ENCODE measurements at regions not wholly inside any gene's neighbourhood (a gene's known extent, or its start where the extent isn't known, plus 50 kb on each side); places are given as distances from the start of the nearest gene placed in this dataset.
"Not testable (repeated sequence)": the region's sequence is repeated elsewhere in the genome, so short reads cannot be mapped to it uniquely, and the experiment has no call there.

DNA sequence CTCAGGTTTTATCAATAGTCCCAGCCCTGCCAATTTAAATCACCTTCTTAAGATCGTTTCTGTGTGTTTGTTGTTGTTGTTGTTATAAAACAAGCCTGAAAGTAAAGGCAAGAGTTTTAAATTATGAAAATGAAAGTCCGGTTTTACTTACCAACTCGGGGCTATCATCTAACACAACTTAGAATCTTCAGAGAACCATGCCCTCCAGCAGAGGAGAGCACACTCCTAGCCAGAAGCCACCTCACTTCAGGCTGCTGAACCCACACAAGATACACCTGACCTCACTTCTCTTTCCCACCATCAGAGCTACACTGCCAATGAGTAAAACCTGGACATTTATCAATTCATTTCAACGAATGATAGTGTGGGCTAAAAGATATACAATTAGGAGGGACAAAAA is 335.2 kb downstream of the IRS1 start:
- FAIRE-seq: no peak
- TF ChIP-seq TAF1 (IDR thresholded peaks at IDR 0.05; ENCODE audit: borderline replicate concordance, low read depth, low read length) (no peak), POLR2AphosphoS5 (IDR thresholded peaks at IDR 0.05; ENCODE audit: low read depth, low read length) (no peak), POLR2A (IDR thresholded peaks at IDR 0.05; ENCODE audit: low read depth, low read length) (no peak)
- no peak for DNase-seq (ENCODE audit: insufficient read length)

DNA sequence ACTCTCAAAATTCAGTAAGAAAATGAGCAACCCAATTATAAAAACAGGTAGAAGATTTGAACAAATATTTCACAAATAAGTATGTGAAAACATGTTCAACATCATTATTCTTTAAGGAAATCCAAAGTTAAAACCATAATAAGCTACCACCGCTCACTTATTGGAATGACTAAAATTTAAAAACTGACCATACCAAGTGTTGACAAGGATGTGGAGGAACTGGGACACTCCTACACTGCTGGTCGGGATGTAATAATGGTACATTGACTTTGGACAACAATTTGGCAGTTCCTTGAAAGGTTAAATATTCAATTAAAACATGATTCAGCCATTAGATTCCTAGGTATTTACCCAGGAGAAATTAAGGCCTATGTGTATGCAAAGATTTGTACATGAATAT is 336.5 kb downstream of the IRS1 start:
- no peak for FAIRE-seq
- DNase-seq (ENCODE audit: insufficient read length): no peak
- TF ChIP-seq POLR2A (IDR thresholded peaks at IDR 0.05; ENCODE audit: low read depth, low read length) (no peak), TAF1 (IDR thresholded peaks at IDR 0.05; ENCODE audit: borderline replicate concordance, low read depth, low read length) (no peak), POLR2AphosphoS5 (IDR thresholded peaks at IDR 0.05; ENCODE audit: low read depth, low read length) (no peak)

DNA sequence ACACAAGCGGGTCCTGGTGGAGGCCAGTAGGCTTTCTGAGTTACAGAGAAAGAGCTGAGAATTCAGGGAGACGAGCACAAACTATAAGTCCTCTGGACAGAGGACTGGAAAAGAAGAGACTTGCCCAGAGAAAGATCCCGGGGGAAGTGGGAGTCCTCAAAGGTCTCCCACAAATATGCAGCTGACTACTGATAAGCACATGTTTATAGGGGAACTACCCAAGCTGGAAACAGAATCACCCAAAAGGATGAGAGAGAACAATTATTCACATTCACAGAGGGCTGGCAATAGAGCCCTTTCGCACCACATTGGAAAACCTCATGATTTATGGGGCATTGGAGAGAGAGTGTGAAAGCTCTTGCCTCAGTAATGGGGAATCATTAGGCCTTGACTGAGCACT is 337.6 kb downstream of the IRS1 start:
- FAIRE-seq: no peak

DNA sequence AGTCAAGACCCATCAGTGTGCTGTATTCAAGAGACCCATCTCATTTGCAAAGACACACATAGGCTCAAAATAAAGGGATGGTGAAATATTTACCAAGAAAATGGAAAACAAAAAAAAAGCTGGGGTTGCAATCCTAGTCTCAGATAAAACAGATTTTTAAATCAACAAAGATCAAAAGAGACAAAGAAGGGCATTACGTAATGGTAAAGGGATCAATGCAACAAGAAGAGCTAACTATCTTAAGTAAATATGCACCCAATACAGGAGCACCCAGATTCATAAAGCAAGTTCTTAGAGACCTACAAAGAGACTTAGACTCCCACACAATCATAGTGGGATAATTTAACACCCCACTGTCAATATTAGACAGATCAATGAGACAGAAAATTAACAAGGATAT is 343.5 kb downstream of the IRS1 start:
- not testable (repeated sequence) for DNase-seq (ENCODE audit: insufficient read length); FAIRE-seq

More for the DNA sequence above, 337.6 kb downstream of the IRS1 start:
- DNase-seq (ENCODE audit: insufficient read length): no peak
- TF ChIP-seq TAF1 (IDR thresholded peaks at IDR 0.05; ENCODE audit: borderline replicate concordance, low read depth, low read length) (no peak), POLR2A (IDR thresholded peaks at IDR 0.05; ENCODE audit: low read depth, low read length) (no peak), POLR2AphosphoS5 (IDR thresholded peaks at IDR 0.05; ENCODE audit: low read depth, low read length) (no peak)

DNA sequence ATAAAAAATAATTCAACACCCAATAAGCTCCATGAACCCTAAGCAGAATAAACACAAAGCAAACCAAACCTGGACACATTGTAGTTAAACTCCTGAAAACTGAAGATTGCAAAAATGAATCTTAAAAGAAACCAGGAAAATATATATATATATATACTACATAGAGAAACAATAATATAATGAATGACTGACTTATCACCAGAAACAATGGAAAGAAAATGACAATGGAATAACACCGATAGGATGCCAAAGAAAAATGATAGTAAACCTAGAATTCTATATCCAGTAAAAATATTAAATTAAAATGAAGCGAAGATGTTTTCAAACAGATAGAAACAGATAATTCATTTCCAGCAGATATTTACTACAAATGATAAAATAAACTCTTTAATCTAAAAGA is 346.9 kb downstream of the IRS1 start:
- FAIRE-seq (no peak), DNase-seq (ENCODE audit: insufficient read length) (no peak)
- TF ChIP-seq POLR2AphosphoS5 (IDR thresholded peaks at IDR 0.05; ENCODE audit: low read depth, low read length) (no peak), TAF1 (IDR thresholded peaks at IDR 0.05; ENCODE audit: borderline replicate concordance, low read depth, low read length) (no peak), POLR2A (IDR thresholded peaks at IDR 0.05; ENCODE audit: low read depth, low read length) (no peak)

DNA sequence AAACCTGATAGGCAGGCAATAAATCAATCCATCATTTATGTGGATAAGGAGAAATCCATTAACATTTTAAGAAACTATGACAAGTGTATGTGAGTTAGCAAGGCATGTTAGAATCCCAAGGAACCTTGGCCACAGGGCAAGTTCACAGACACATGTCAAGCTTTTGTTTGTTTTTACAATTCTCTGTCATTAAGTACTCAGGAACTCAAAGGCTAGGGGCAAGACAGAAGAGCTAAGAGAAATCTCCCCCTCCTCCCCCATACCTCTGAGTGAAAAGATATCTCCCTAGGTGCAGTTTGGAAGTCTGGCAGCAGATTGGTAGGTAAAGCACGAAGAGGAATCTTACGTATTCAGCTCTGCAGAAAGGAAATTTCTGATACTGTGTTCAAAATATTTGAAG is 348.1 kb downstream of the IRS1 start:
- FAIRE-seq (no peak), DNase-seq (ENCODE audit: insufficient read length) (no peak)
- TF ChIP-seq POLR2A (IDR thresholded peaks at IDR 0.05; ENCODE audit: low read depth, low read length) (no peak), POLR2AphosphoS5 (IDR thresholded peaks at IDR 0.05; ENCODE audit: low read depth, low read length) (no peak), TAF1 (IDR thresholded peaks at IDR 0.05; ENCODE audit: borderline replicate concordance, low read depth, low read length) (no peak)

DNA sequence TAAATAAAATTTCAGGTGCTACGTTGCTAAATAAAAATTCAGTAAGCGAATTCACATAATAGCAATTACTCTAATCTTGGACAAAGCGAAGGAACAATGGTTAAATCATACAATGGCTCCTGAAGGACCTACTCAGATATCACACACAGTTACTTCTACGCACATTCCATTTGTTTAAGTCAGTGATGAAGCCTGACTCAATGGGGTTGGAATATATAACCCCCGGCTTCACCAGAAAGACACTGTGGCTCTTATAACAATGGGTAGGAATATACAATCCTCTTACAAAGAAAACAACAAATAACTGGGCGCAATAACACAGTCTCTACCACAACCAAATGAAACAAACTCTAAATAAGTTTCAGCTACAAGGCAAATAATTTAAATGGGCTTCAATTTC is 349.5 kb downstream of the IRS1 start:
- TF ChIP-seq POLR2AphosphoS5 (IDR thresholded peaks at IDR 0.05; ENCODE audit: low read depth, low read length): no peak
- TF ChIP-seq POLR2A (IDR thresholded peaks at IDR 0.05; ENCODE audit: low read depth, low read length): no peak
- TF ChIP-seq TAF1 (IDR thresholded peaks at IDR 0.05; ENCODE audit: borderline replicate concordance, low read depth, low read length): no peak
- no peak for FAIRE-seq
- no peak for DNase-seq (ENCODE audit: insufficient read length)

DNA sequence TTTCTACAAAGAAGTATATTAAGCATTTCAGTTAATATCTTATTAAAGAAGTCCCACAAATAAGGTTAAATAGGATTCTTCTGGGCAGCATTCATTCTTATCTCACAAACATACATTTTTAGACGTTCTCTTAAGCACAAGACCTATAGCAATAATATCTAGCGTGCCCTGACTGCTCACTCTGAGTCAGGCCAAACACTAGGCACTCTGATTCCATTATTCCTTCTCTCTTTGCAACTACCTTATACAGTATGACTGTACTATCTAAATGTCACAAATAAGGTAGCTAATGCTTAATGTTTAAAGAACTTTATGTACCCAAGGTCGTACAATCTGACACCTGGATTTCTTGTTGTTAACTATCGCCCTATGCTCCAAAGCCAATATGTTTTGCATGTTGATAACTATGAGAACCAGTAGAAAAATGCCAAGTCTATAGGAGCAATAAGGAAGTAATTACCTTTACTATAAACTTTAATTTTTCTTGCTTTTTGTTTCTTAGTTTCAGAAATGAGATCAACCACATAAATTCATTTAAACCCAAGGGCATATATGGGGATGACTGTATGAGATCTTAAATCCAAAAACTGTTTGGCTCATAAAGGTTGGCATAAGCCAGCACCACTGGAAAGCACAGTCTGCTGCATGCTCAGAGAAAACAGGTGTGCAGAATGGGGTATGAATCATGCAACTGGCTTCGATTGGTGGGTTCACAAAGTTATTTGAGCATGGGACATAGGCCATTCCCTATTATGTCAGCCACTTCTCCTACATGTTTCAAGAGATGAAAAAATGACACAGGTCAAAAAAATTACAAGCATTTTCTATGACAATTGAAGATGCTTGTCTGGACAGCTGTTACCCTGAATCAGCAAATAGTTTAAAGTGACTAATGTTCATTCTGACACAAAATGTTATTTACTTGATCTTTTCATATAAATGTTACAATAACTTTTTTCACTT is 352.0 kb downstream of the IRS1 start:
- FAIRE-seq: no peak
- TF ChIP-seq POLR2AphosphoS5 (IDR thresholded peaks at IDR 0.05; ENCODE audit: low read depth, low read length): no peak
- no peak for TF ChIP-seq POLR2A (IDR thresholded peaks at IDR 0.05; ENCODE audit: low read depth, low read length)
- no peak for TF ChIP-seq TAF1 (IDR thresholded peaks at IDR 0.05; ENCODE audit: borderline replicate concordance, low read depth, low read length)
- DNase-seq (ENCODE audit: insufficient read length): no peak

DNA sequence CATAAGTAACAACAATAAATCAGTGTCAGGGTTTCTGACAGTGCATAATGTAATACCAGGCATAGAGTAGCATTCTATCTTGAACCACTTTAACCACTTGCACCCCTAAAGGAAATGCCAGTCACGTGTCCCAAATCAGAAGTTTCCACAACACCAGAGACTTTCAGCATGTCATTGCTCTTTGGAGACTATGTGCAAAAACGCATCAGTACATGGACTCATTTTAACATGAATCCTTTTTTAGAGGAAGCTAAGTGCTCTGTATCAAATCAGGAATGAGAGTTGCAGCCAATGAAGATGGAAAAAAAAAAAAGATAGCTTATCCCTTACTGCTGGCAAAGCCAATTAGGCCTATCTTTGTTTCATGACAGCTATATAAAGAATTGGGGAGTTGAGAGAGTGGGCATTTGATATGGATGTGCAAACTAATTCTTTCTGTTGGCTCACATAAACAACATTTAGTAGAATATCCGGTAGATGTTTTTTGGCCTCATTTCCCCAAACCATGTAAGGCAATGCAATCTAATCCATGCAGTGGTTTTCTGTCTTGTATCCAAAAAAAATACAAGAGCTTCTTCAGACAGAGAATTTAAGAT is 353.1 kb downstream of the IRS1 start:
- no peak for FAIRE-seq
- TF ChIP-seq POLR2AphosphoS5 (IDR thresholded peaks at IDR 0.05; ENCODE audit: low read depth, low read length): no peak
- TF ChIP-seq TAF1 (IDR thresholded peaks at IDR 0.05; ENCODE audit: borderline replicate concordance, low read depth, low read length): no peak
- TF ChIP-seq POLR2A (IDR thresholded peaks at IDR 0.05; ENCODE audit: low read depth, low read length): no peak
- DNase-seq (ENCODE audit: insufficient read length): no peak

DNA sequence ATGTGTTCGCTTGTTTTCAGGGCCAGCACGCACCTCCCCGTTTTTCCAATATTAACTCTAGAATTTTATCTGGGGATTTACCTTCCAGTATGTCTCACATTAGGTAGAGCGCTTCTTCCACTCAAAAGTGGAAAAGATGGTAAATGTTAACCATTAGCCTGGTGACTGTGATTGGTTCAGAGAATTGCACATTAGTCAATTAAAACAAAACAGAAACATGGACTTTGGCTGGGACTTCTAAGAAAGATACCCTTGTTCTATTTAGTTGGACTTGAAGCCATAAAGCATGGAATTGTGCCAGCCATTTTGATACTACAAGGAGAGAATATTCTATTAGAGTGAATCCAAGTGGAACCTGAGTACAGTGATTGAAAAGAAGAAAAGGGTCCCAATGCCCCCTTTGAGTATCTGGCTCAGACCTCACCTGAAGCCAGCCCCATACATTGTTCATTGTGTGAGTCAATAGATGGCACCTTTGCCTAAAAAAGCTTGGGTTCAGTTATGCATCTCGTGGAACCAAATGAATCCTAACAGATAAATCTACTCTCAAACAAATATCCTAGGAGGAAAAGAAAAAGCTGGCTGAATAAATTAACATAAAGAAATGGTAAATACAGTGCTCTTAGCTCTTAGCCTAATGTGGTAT is 354.3 kb downstream of the IRS1 start:
- FAIRE-seq (no peak), DNase-seq (ENCODE audit: insufficient read length) (no peak)
- TF ChIP-seq POLR2AphosphoS5 (IDR thresholded peaks at IDR 0.05; ENCODE audit: low read depth, low read length): no peak
- no peak for TF ChIP-seq POLR2A (IDR thresholded peaks at IDR 0.05; ENCODE audit: low read depth, low read length)
- no peak for TF ChIP-seq TAF1 (IDR thresholded peaks at IDR 0.05; ENCODE audit: borderline replicate concordance, low read depth, low read length)

DNA sequence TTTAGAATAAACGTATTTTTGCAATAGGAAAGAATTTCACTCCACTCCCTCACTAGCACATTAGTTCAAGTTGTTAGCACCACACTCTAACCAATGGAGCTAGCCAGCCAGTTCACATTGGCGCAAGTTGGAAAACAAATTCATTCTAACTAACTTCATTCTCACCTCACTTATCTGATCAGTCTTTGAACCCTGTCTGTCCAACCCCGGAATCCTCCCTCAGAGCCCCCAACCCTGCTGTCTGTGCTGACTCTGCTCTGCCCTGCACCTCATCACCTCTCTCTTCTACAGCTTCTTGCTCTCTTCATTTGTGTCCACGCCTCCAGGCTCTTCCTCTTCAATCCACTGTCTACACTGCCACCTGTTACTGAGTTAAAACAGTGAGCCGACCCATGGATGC is 356.5 kb downstream of the IRS1 start:
- TF ChIP-seq TAF1 (IDR thresholded peaks at IDR 0.05; ENCODE audit: borderline replicate concordance, low read depth, low read length) (no peak), POLR2A (IDR thresholded peaks at IDR 0.05; ENCODE audit: low read depth, low read length) (no peak), POLR2AphosphoS5 (IDR thresholded peaks at IDR 0.05; ENCODE audit: low read depth, low read length) (no peak)
- FAIRE-seq (no peak), DNase-seq (ENCODE audit: insufficient read length) (no peak)

Data from GM12892 (cell line).